NCI-H1417 treated with DMSO at 0.1 percent for 48 hours (cell line): ENCODE measurements at regions not wholly inside any gene's neighbourhood (a gene's known extent, or its start where the extent isn't known, plus 50 kb on each side); places are given as distances from the start of the nearest gene placed in this dataset.

ENCODE experiments used
- DNase-seq: peaks from one replicate; lab custom pipeline; 2025; lab: John Stamatoyannopoulos, UW

- no peak for DNase-seq
Measured at GRCh38 chr1:5812295-5812694, 179.9 kb downstream of the NPHP4 start.

GRCh38 chr1:5811419-5811818 lies 180.8 kb downstream of the NPHP4 start:
- DNase-seq = no peak

GRCh38 chr1:5810553-5811270 lies 181.5 kb downstream of the NPHP4 start:
- DNase-seq = no peak

- DNase-seq = no peak
Measured at GRCh38 chr1:5810131-5810530, 182.1 kb downstream of the NPHP4 start.

GRCh38 chr1:5809207-5809788 lies 182.9 kb downstream of the NPHP4 start:
- no peak for DNase-seq

- no peak for DNase-seq
Measured at GRCh38 chr1:5803851-5804250, 188.4 kb downstream of the NPHP4 start.

GRCh38 chr1:5802606-5803005 lies 189.6 kb downstream of the NPHP4 start:
- DNase-seq = no peak

- DNase-seq = no peak
Measured at GRCh38 chr1:5798904-5799303, 193.3 kb downstream of the NPHP4 start.

GRCh38 chr1:5798151-5798730 lies 194.0 kb downstream of the NPHP4 start:
- no peak for DNase-seq

GRCh38 chr1:5796028-5796427 lies 196.2 kb downstream of the NPHP4 start:
- DNase-seq = no peak

GRCh38 chr1:5794279-5794678 lies 197.9 kb downstream of the NPHP4 start:
- no peak for DNase-seq

- no peak for DNase-seq
Measured at GRCh38 chr1:5793516-5793915, 198.7 kb downstream of the NPHP4 start.

GRCh38 chr1:5781079-5781478 lies 211.1 kb downstream of the NPHP4 start:
- no peak for DNase-seq

GRCh38 chr1:5780324-5780716 lies 211.9 kb downstream of the NPHP4 start:
- no peak for DNase-seq

GRCh38 chr1:5779608-5780323 lies 212.5 kb downstream of the NPHP4 start:
- no peak for DNase-seq

GRCh38 chr1:5776035-5776550 lies 216.1 kb downstream of the NPHP4 start:
- no peak for DNase-seq

- no peak for DNase-seq
Measured at GRCh38 chr1:5774019-5774418, 218.2 kb downstream of the NPHP4 start.

GRCh38 chr1:5771788-5772187 lies 220.4 kb downstream of the NPHP4 start:
- DNase-seq = no peak

GRCh38 chr1:5770981-5771765 lies 221.1 kb downstream of the NPHP4 start:
- no peak for DNase-seq

- DNase-seq = no peak
Measured at GRCh38 chr1:5769760-5770159, 222.5 kb downstream of the NPHP4 start.

- no peak for DNase-seq
Measured at GRCh38 chr1:5769146-5769545, 223.1 kb downstream of the NPHP4 start.

GRCh38 chr1:5768014-5768413 lies 224.2 kb downstream of the NPHP4 start:
- no peak for DNase-seq
